ENCODE measurements at regions not wholly inside any gene's neighbourhood (a gene's known extent, or its start where the extent isn't known, plus 50 kb on each side); places are given as distances from the start of the nearest gene placed in this dataset.

GRCh38 chr7:98536803-98537202, 80.3 kb upstream of the NPTX2 start:
- Histone ChIP-seq H3K4me1 (ENCODE audit: insufficient read depth, insufficient read length) (no peaks in the 10 kb centered on the region), H3K9ac (ENCODE audit: insufficient read length, low read depth) (no peak overlapping the region), H3K4me3 (ENCODE audit: insufficient read length, low read depth) (no peak overlapping the region), H3K9me3 (ENCODE audit: insufficient read depth, low read length) (no peaks in the 10 kb centered on the region), H3K27me3 (ENCODE audit: insufficient read depth, insufficient read length) (no peaks in the 10 kb centered on the region), H3K36me3 (ENCODE audit: insufficient read depth, insufficient read length, low read length) (no peaks in the 10 kb centered on the region)
- TF ChIP-seq ZNF274 (IDR thresholded peaks at IDR 0.05; ENCODE audit: low read depth, low read length) (no peak), SUZ12 (IDR thresholded peaks at IDR 0.05; ENCODE audit: extremely low read depth, insufficient read depth, insufficient read length) (no peak), YY1 (IDR thresholded peaks at IDR 0.05; ENCODE audit: insufficient read depth, insufficient read length) (no peak)
- DNase-seq (ENCODE audit: low read depth, low spot score): no peak

- no peak for TF ChIP-seq ZNF274 (IDR thresholded peaks at IDR 0.05; ENCODE audit: low read depth, low read length)
- no peak for TF ChIP-seq SUZ12 (IDR thresholded peaks at IDR 0.05; ENCODE audit: extremely low read depth, insufficient read depth, insufficient read length)
- TF ChIP-seq YY1 (IDR thresholded peaks at IDR 0.05; ENCODE audit: insufficient read depth, insufficient read length): no peak
- H3K4me3 ChIP-seq (ENCODE audit: insufficient read length, low read depth): no peak overlapping the region
- no peaks in the 10 kb centered on the region for H3K9me3 ChIP-seq (ENCODE audit: insufficient read depth, low read length)
- H3K9ac ChIP-seq (ENCODE audit: insufficient read length, low read depth): no peak overlapping the region
- DNase-seq (ENCODE audit: low read depth, low spot score): no peak
- no peaks in the 10 kb centered on the region for H3K36me3 ChIP-seq (ENCODE audit: insufficient read depth, insufficient read length, low read length)
- no peaks in the 10 kb centered on the region for H3K4me1 ChIP-seq (ENCODE audit: insufficient read depth, insufficient read length)
- H3K27me3 ChIP-seq (ENCODE audit: insufficient read depth, insufficient read length): no peaks in the 10 kb centered on the region
These were observed 82.6 kb upstream of the NPTX2 start for GRCh38 chr7:98534493-98534892.

- H3K9me3 ChIP-seq (ENCODE audit: insufficient read depth, low read length): no peaks in the 10 kb centered on the region
- DNase-seq (ENCODE audit: low read depth, low spot score): no peak
- no peaks in the 10 kb centered on the region for H3K27me3 ChIP-seq (ENCODE audit: insufficient read depth, insufficient read length)
- TF ChIP-seq ZNF274 (IDR thresholded peaks at IDR 0.05; ENCODE audit: low read depth, low read length) (no peak), SUZ12 (IDR thresholded peaks at IDR 0.05; ENCODE audit: extremely low read depth, insufficient read depth, insufficient read length) (no peak), YY1 (IDR thresholded peaks at IDR 0.05; ENCODE audit: insufficient read depth, insufficient read length) (no peak)
- no peaks in the 10 kb centered on the region for H3K4me1 ChIP-seq (ENCODE audit: insufficient read depth, insufficient read length)
- no peak overlapping the region for H3K4me3 ChIP-seq (ENCODE audit: insufficient read length, low read depth)
- no peaks in the 10 kb centered on the region for H3K36me3 ChIP-seq (ENCODE audit: insufficient read depth, insufficient read length, low read length)
- H3K9ac ChIP-seq (ENCODE audit: insufficient read length, low read depth): no peak overlapping the region
These were observed 85.4 kb upstream of the NPTX2 start for GRCh38 chr7:98531717-98532116.

GRCh38 chr7:98528079-98528478, 89.0 kb upstream of the NPTX2 start:
- no peak for DNase-seq (ENCODE audit: low read depth, low spot score)
- no peak overlapping the region for H3K9ac ChIP-seq (ENCODE audit: insufficient read length, low read depth)
- H3K36me3 ChIP-seq (ENCODE audit: insufficient read depth, insufficient read length, low read length): no peaks in the 10 kb centered on the region
- no peak for TF ChIP-seq YY1 (IDR thresholded peaks at IDR 0.05; ENCODE audit: insufficient read depth, insufficient read length)
- TF ChIP-seq ZNF274 (IDR thresholded peaks at IDR 0.05; ENCODE audit: low read depth, low read length): no peak
- TF ChIP-seq SUZ12 (IDR thresholded peaks at IDR 0.05; ENCODE audit: extremely low read depth, insufficient read depth, insufficient read length): no peak
- H3K4me3 ChIP-seq (ENCODE audit: insufficient read length, low read depth): no peak overlapping the region
- H3K4me1 ChIP-seq (ENCODE audit: insufficient read depth, insufficient read length): no peaks in the 10 kb centered on the region
- H3K27me3 ChIP-seq (ENCODE audit: insufficient read depth, insufficient read length): no peaks in the 10 kb centered on the region
- peaks cover 3% of the 10 kb centered on the region; the same call in 1 of the 2 replicates for H3K9me3 ChIP-seq (ENCODE audit: insufficient read depth, low read length)

GRCh38 chr7:98526059-98526458, 91.0 kb upstream of the NPTX2 start:
- no peak for DNase-seq (ENCODE audit: low read depth, low spot score)
- Histone ChIP-seq H3K4me1 (ENCODE audit: insufficient read depth, insufficient read length) (no peaks in the 10 kb centered on the region), H3K27me3 (ENCODE audit: insufficient read depth, insufficient read length) (no peaks in the 10 kb centered on the region), H3K4me3 (ENCODE audit: insufficient read length, low read depth) (no peak overlapping the region), H3K9ac (ENCODE audit: insufficient read length, low read depth) (no peak overlapping the region), H3K9me3 (ENCODE audit: insufficient read depth, low read length) (peaks cover 3% of the 10 kb centered on the region; the same call in 1 of the 2 replicates), H3K36me3 (ENCODE audit: insufficient read depth, insufficient read length, low read length) (no peaks in the 10 kb centered on the region)
- TF ChIP-seq SUZ12 (IDR thresholded peaks at IDR 0.05; ENCODE audit: extremely low read depth, insufficient read depth, insufficient read length) (no peak), YY1 (IDR thresholded peaks at IDR 0.05; ENCODE audit: insufficient read depth, insufficient read length) (no peak), ZNF274 (IDR thresholded peaks at IDR 0.05; ENCODE audit: low read depth, low read length) (no peak)

- no peak for TF ChIP-seq SUZ12 (IDR thresholded peaks at IDR 0.05; ENCODE audit: extremely low read depth, insufficient read depth, insufficient read length)
- no peak for TF ChIP-seq ZNF274 (IDR thresholded peaks at IDR 0.05; ENCODE audit: low read depth, low read length)
- TF ChIP-seq YY1 (IDR thresholded peaks at IDR 0.05; ENCODE audit: insufficient read depth, insufficient read length): no peak
- DNase-seq (ENCODE audit: low read depth, low spot score): no peak
- no peaks in the 10 kb centered on the region for H3K36me3 ChIP-seq (ENCODE audit: insufficient read depth, insufficient read length, low read length)
- peaks cover 3% of the 10 kb centered on the region; the same call in 1 of the 2 replicates for H3K9me3 ChIP-seq (ENCODE audit: insufficient read depth, low read length)
- no peak overlapping the region for H3K4me3 ChIP-seq (ENCODE audit: insufficient read length, low read depth)
- H3K27me3 ChIP-seq (ENCODE audit: insufficient read depth, insufficient read length): no peaks in the 10 kb centered on the region
- no peak overlapping the region for H3K9ac ChIP-seq (ENCODE audit: insufficient read length, low read depth)
- H3K4me1 ChIP-seq (ENCODE audit: insufficient read depth, insufficient read length): no peaks in the 10 kb centered on the region
These were observed 95.9 kb upstream of the NPTX2 start for GRCh38 chr7:98521089-98521692.

GRCh38 chr7:98520356-98520951, 96.6 kb upstream of the NPTX2 start:
- no peaks in the 10 kb centered on the region for H3K4me1 ChIP-seq (ENCODE audit: insufficient read depth, insufficient read length)
- no peaks in the 10 kb centered on the region for H3K36me3 ChIP-seq (ENCODE audit: insufficient read depth, insufficient read length, low read length)
- peaks cover 3% of the 10 kb centered on the region; the same call in 1 of the 2 replicates for H3K9me3 ChIP-seq (ENCODE audit: insufficient read depth, low read length)
- H3K27me3 ChIP-seq (ENCODE audit: insufficient read depth, insufficient read length): no peaks in the 10 kb centered on the region
- no peak for DNase-seq (ENCODE audit: low read depth, low spot score)
- TF ChIP-seq YY1 (IDR thresholded peaks at IDR 0.05; ENCODE audit: insufficient read depth, insufficient read length) (no peak), ZNF274 (IDR thresholded peaks at IDR 0.05; ENCODE audit: low read depth, low read length) (no peak), SUZ12 (IDR thresholded peaks at IDR 0.05; ENCODE audit: extremely low read depth, insufficient read depth, insufficient read length) (no peak)
- H3K9ac ChIP-seq (ENCODE audit: insufficient read length, low read depth): no peak overlapping the region
- no peak overlapping the region for H3K4me3 ChIP-seq (ENCODE audit: insufficient read length, low read depth)
